ENCODE measurements at regions not wholly inside any gene's neighbourhood (a gene's known extent, or its start where the extent isn't known, plus 50 kb on each side); places are given as distances from the start of the nearest gene placed in this dataset.

- H3K4me2 ChIP-seq (ENCODE audit: low read length): no peak overlapping the region
- no peaks in the 10 kb centered on the region for H3K27me3 ChIP-seq (ENCODE audit: insufficient read depth, low read length)
- ChIA-PET RAD21 (ENCODE audit: low non-redundant PET in 1 of 2, low total read pairs in 2 of 2, uncharacterized antibody in 2 of 2, unreplicated experiment in 2 of 2) (no interaction called here), POLR2A (no interaction called here), CTCF (no interaction called here)
- H3K9me2 ChIP-seq (ENCODE audit: insufficient read depth): no peaks in the 10 kb centered on the region
- H3K9me3 ChIP-seq (ENCODE audit: control insufficient read depth in 1 of 2, insufficient read depth in 1 of 2, low read depth in 1 of 2, low read length in 2 of 2): peaks cover 12 to 24% of the 10 kb centered on the region in 2 experiments; a peak in 2 of 4 replicates
- no peaks in the 10 kb centered on the region for H3K4me1 ChIP-seq (ENCODE audit: control insufficient read depth in 1 of 2, insufficient read depth in 2 of 2, low read length in 2 of 2)
- H2AFZ ChIP-seq (ENCODE audit: low read depth, low read length, poor library complexity, severe bottlenecking): no peak overlapping the region
- no peaks in the 10 kb centered on the region for H4K20me1 ChIP-seq (ENCODE audit: insufficient read depth)
- no peak overlapping the region for H3K9ac ChIP-seq (ENCODE audit: low read length)
- no peaks in the 10 kb centered on the region for H3K79me2 ChIP-seq (ENCODE audit: insufficient read depth, low read length)
- ATAC-seq: no peak
- TF ChIP-seq CEBPB (IDR thresholded peaks at IDR 0.05; ENCODE audit: low read depth) (no peak), SIN3A (IDR thresholded peaks at IDR 0.05; ENCODE audit: low read depth) (no peak), ZBTB33 (IDR thresholded peaks at IDR 0.05; ENCODE audit: extremely low read depth, insufficient replicate concordance, low read length) (no peak), EGR1 (IDR thresholded peaks at IDR 0.05; ENCODE audit: low read depth) (no peak), CTCF (IDR thresholded peaks at IDR 0.05 in 2 of 3, conservative IDR thresholded peaks at IDR 0.05 in 1 of 3; ENCODE audit: borderline replicate concordance in 1 of 3, insufficient read depth in 1 of 3, low read depth in 2 of 3, low read length in 2 of 3) (no peak)
- intact Hi-C loops (cut with micrococcal nuclease): no loop called here
- H3K4me3 ChIP-seq (replicated peaks in 1 of 2; ENCODE audit: low read depth in 1 of 2, low read length in 2 of 2): no peak overlapping the region
- no peak for DNase-seq (ENCODE audit: low read depth, low spot score)
- no peak overlapping the region for H3K27ac ChIP-seq (ENCODE audit: low read depth, low read length)
- no peaks in the 10 kb centered on the region; a peak in 1 of 4 replicates for H3K36me3 ChIP-seq (ENCODE audit: control insufficient read depth in 1 of 2, insufficient read depth in 2 of 2, low read length in 2 of 2)
- BruUV-seq (replicated peaks): no TSS peak
Observed at GRCh38 chr7:49425277-49425818, 348.1 kb upstream of the VWC2 start.
